ENCODE measurements at regions not wholly inside any gene's neighbourhood (a gene's known extent, or its start where the extent isn't known, plus 50 kb on each side); places are given as distances from the start of the nearest gene placed in this dataset.
A peak's percentile ranks its signal among the peaks of the same experiment; 100 is the strongest.
"Not testable (repeated sequence)": the region's sequence is repeated elsewhere in the genome, so short reads cannot be mapped to it uniquely, and the experiment has no call there.

- not testable (repeated sequence) for H3K36me3 Mint-ChIP-seq; H3K27ac Mint-ChIP-seq; H3F3A ChIP-seq (ENCODE audit: low read depth); H3K9me3 ChIP-seq (ENCODE audit: low read depth); H3K4me3 ChIP-seq; H3K4me2 ChIP-seq; H3K79me2 ChIP-seq (ENCODE audit: low read depth); H2AFZ ChIP-seq (replicated peaks); H3K4me3 Mint-ChIP-seq; H3K9ac ChIP-seq; H3K36me3 ChIP-seq; DNase-seq (ENCODE audit: low spot score); H3K27me3 ChIP-seq; H3K9me3 Mint-ChIP-seq; H3K27ac ChIP-seq; H3K4me1 ChIP-seq; H3K4me1 Mint-ChIP-seq; H4K20me1 ChIP-seq (ENCODE audit: low read depth)
- peaks cover 21% of the 10 kb centered on the region for H3K27me3 Mint-ChIP-seq (ENCODE audit: insufficient read depth, low read depth)
Measured at GRCh38 chr4:3589946-3590924, 58.0 kb upstream of the LRPAP1 start.

GRCh38 chr4:3589379-3589778 lies 57.2 kb upstream of the LRPAP1 start:
- not testable (repeated sequence) for H2AFZ ChIP-seq (replicated peaks); H3K27me3 ChIP-seq; H3K4me1 Mint-ChIP-seq; H3F3A ChIP-seq (ENCODE audit: low read depth); H3K27ac ChIP-seq; H3K4me2 ChIP-seq; H3K27ac Mint-ChIP-seq; H3K36me3 ChIP-seq; DNase-seq (ENCODE audit: low spot score); H3K4me3 Mint-ChIP-seq; H4K20me1 ChIP-seq (ENCODE audit: low read depth); H3K4me1 ChIP-seq; H3K79me2 ChIP-seq (ENCODE audit: low read depth); H3K4me3 ChIP-seq; H3K9me3 Mint-ChIP-seq; H3K36me3 Mint-ChIP-seq; H3K9me3 ChIP-seq (ENCODE audit: low read depth); H3K9ac ChIP-seq
- peaks cover 14% of the 10 kb centered on the region for H3K27me3 Mint-ChIP-seq (ENCODE audit: insufficient read depth, low read depth)

- DNase-seq (ENCODE audit: low spot score); H3K4me1 ChIP-seq; H3K27ac Mint-ChIP-seq; H2AFZ ChIP-seq (replicated peaks); H3K9me3 ChIP-seq (ENCODE audit: low read depth); H3K27me3 ChIP-seq; H3K9me3 Mint-ChIP-seq; H3K4me1 Mint-ChIP-seq; H4K20me1 ChIP-seq (ENCODE audit: low read depth); H3K4me2 ChIP-seq; H3K36me3 Mint-ChIP-seq; H3K9ac ChIP-seq; H3K4me3 Mint-ChIP-seq; H3K4me3 ChIP-seq; H3K79me2 ChIP-seq (ENCODE audit: low read depth); H3K36me3 ChIP-seq; H3F3A ChIP-seq (ENCODE audit: low read depth); H3K27ac ChIP-seq: not testable (repeated sequence)
- H3K27me3 Mint-ChIP-seq (ENCODE audit: insufficient read depth, low read depth), result peaks cover 10% of the 10 kb centered on the region
Measured at GRCh38 chr4:3588517-3589194, 56.4 kb upstream of the LRPAP1 start.

- not testable (repeated sequence) for H3K27ac Mint-ChIP-seq; H3K4me3 Mint-ChIP-seq; H3K27ac ChIP-seq; H3K9ac ChIP-seq; H2AFZ ChIP-seq (replicated peaks); H4K20me1 ChIP-seq (ENCODE audit: low read depth); H3K4me1 Mint-ChIP-seq; H3K4me2 ChIP-seq; H3K4me3 ChIP-seq; DNase-seq (ENCODE audit: low spot score); H3K4me1 ChIP-seq; H3K79me2 ChIP-seq (ENCODE audit: low read depth); H3K9me3 ChIP-seq (ENCODE audit: low read depth); H3K9me3 Mint-ChIP-seq; H3K36me3 ChIP-seq; H3F3A ChIP-seq (ENCODE audit: low read depth); H3K27me3 ChIP-seq; H3K36me3 Mint-ChIP-seq
- H3K27me3 Mint-ChIP-seq (ENCODE audit: insufficient read depth, low read depth), result peaks cover 12% of the 10 kb centered on the region
Measured at GRCh38 chr4:3586596-3586995, 54.4 kb upstream of the LRPAP1 start.

- not testable (repeated sequence) for H3K79me2 ChIP-seq (ENCODE audit: low read depth); H3K4me2 ChIP-seq; H3F3A ChIP-seq (ENCODE audit: low read depth); H3K9me3 Mint-ChIP-seq; H3K36me3 ChIP-seq; H2AFZ ChIP-seq (replicated peaks); H4K20me1 ChIP-seq (ENCODE audit: low read depth); H3K9ac ChIP-seq; H3K4me1 ChIP-seq; H3K27me3 ChIP-seq; H3K9me3 ChIP-seq (ENCODE audit: low read depth); H3K36me3 Mint-ChIP-seq; H3K4me3 ChIP-seq; H3K4me3 Mint-ChIP-seq; DNase-seq (ENCODE audit: low spot score); H3K4me1 Mint-ChIP-seq; H3K27ac ChIP-seq
- Mint-ChIP-seq H3K27me3 (ENCODE audit: insufficient read depth, low read depth) (peaks cover 12% of the 10 kb centered on the region), H3K27ac (peak overlapping the region; percentile 7)
Measured at GRCh38 chr4:3585567-3585966, 53.3 kb upstream of the LRPAP1 start.
